Smooth muscle cell (in vitro differentiated cells): ENCODE measurements at regions not wholly inside any gene's neighbourhood (a gene's known extent, or its start where the extent isn't known, plus 50 kb on each side); places are given as distances from the start of the nearest gene placed in this dataset.

Experiments
- DNase-seq: peaks from one replicate; lab custom pipeline; 2025; ENCODE audit not compliant: unreplicated experiment; lab: John Stamatoyannopoulos, UW
- H2AFZ ChIP-seq: fragments of 200-600 bp; sonication (generic); 2 replicates; pipeline ENCODE4 v1.6.0; 2016; ENCODE audit warnings: antibody characterized with exemption, low read depth, mild to moderate bottlenecking
- H3F3A ChIP-seq: fragments of 200-600 bp; sonication (generic); 2 replicates; pipeline ENCODE4 v1.6.0; 2017; ENCODE audit warnings: antibody characterized with exemption, low read depth
- H3K27ac ChIP-seq: fragments of 200-600 bp; sonication (generic); 2 replicates; pipeline ENCODE4 v1.5.1; 2016; ENCODE audit warnings: low read depth, mild to moderate bottlenecking
- H3K27me3 ChIP-seq: fragments of 200-600 bp; sonication (generic); 2 replicates; pipeline ENCODE4 v1.6.1; 2016; ENCODE audit warnings: low read depth, mild to moderate bottlenecking
- H3K36me3 ChIP-seq: fragments of 200-600 bp; sonication (generic); 2 replicates; pipeline ENCODE4 v1.5.1; 2016; ENCODE audit warnings: low read depth
- H3K4me1 ChIP-seq: fragments of 200-600 bp; sonication (generic); 2 replicates; pipeline ENCODE4 v1.5.1; 2016; ENCODE audit warnings: low read depth
- H3K4me2 ChIP-seq: fragments of 200-600 bp; sonication (generic); 2 replicates; pipeline ENCODE4 v1.6.0; 2016; ENCODE audit warnings: mild to moderate bottlenecking
- H3K4me3 ChIP-seq: fragments of 200-600 bp; sonication (generic); 2 replicates; pipeline ENCODE4 v1.5.1; 2016; ENCODE audit warnings: mild to moderate bottlenecking
- H3K79me2 ChIP-seq: fragments of 200-600 bp; sonication (generic); 2 replicates; pipeline ENCODE4 v1.6.0; 2016; ENCODE audit warnings: low read depth, mild to moderate bottlenecking
- H3K9ac ChIP-seq: fragments of 200-600 bp; sonication (generic); 2 replicates; pipeline ENCODE4 v1.6.0; 2016; ENCODE audit warnings: low read depth
- H3K9me3 ChIP-seq: fragments of 200-600 bp; sonication (generic); replicated peaks from 2 replicates; pipeline ENCODE4 v1.5.1; 2016; ENCODE audit warnings: low read depth
- H4K20me1 ChIP-seq: fragments of 200-600 bp; sonication (generic); 2 replicates; pipeline ENCODE4 v1.6.0; 2016; ENCODE audit warnings: low read depth
- CTCF ChIP-seq: fragments of 200-600 bp; sonication (generic); IDR thresholded peaks from 2 replicates; pipeline ENCODE4 v1.5.1; 2017; ENCODE audit warnings: borderline replicate concordance, mild to moderate bottlenecking, antibody characterized with exemption; ENCODE audit not compliant: insufficient read depth, poor library complexity, severe bottlenecking
- WGBS: methylation state at CpG from one replicate; pipeline ENCODE4 v1.1.7; 2016; ENCODE audit warnings: low lambda C conversion rate; 5-methylcytosine and 5-hydroxymethylcytosine counted together

- peaks cover 5% of the 10 kb centered on the region for H3F3A ChIP-seq
- peak overlapping the region; percentile 32 for H3K27ac ChIP-seq
- H3K79me2 ChIP-seq, result no peaks in the 10 kb centered on the region
- H3K4me1 ChIP-seq, result peaks cover 16% of the 10 kb centered on the region
- peak overlapping the region; percentile 53 for H3K4me2 ChIP-seq
- no peak for TF ChIP-seq CTCF
- H3K27me3 ChIP-seq, result peaks cover 13% of the 10 kb centered on the region
- no peak overlapping the region for H3K4me3 ChIP-seq
- H3K9me3 ChIP-seq, result no peaks in the 10 kb centered on the region
- no peak overlapping the region for H3K9ac ChIP-seq
- 17% methylated on average over 2 of the region's 2 CpGs for WGBS
- DNase-seq, result no peak
- H2AFZ ChIP-seq, result no peak overlapping the region
- H4K20me1 ChIP-seq, result no peaks in the 10 kb centered on the region
- H3K36me3 ChIP-seq, result no peaks in the 10 kb centered on the region
Measured at GRCh38 chr7:26083113-26083512, 68.9 kb upstream of the NFE2L3 start.

- Histone ChIP-seq H3K27me3 (peaks cover 2% of the 10 kb centered on the region), H3F3A (peaks cover 5% of the 10 kb centered on the region), H3K4me2 (no peak overlapping the region), H3K27ac (no peak overlapping the region), H3K9ac (no peak overlapping the region), H3K79me2 (no peaks in the 10 kb centered on the region), H3K9me3 (no peaks in the 10 kb centered on the region), H3K36me3 (no peaks in the 10 kb centered on the region), H3K4me3 (no peak overlapping the region), H2AFZ (no peak overlapping the region), H4K20me1 (no peaks in the 10 kb centered on the region), H3K4me1 (peaks cover 6% of the 10 kb centered on the region)
- WGBS, result 89% methylated on average over 7 of the region's 7 CpGs
- no peak for TF ChIP-seq CTCF
- no peak for DNase-seq
Measured at GRCh38 chr7:26084418-26084817, 67.6 kb upstream of the NFE2L3 start.

GRCh38 chr7:26085771-26086170 lies 66.2 kb upstream of the NFE2L3 start:
- peaks cover 5% of the 10 kb centered on the region for H3K4me1 ChIP-seq
- WGBS, result 92% methylated on average over 7 of the region's 7 CpGs
- no peak overlapping the region for H3K4me3 ChIP-seq

More at GRCh38 chr7:26085771-26086170, 66.2 kb upstream of the NFE2L3 start:
- Histone ChIP-seq H3K27ac (no peak overlapping the region), H4K20me1 (no peaks in the 10 kb centered on the region), H3K27me3 (no peaks in the 10 kb centered on the region), H3K4me2 (no peak overlapping the region), H3F3A (peaks cover 5% of the 10 kb centered on the region), H3K79me2 (no peaks in the 10 kb centered on the region), H2AFZ (no peak overlapping the region), H3K36me3 (no peaks in the 10 kb centered on the region), H3K9ac (no peak overlapping the region), H3K9me3 (no peaks in the 10 kb centered on the region)
- DNase-seq, result no peak
- TF ChIP-seq CTCF, result no peak
